Psoas muscle (tissue), 7 donors: ENCODE measurements at regions not wholly inside any gene's neighbourhood (a gene's known extent, or its start where the extent isn't known, plus 50 kb on each side); places are given as distances from the start of the nearest gene placed in this dataset.

ENCODE experiments used
- ATAC-seq, 4 donors: fragments of 200-7000 bp; cut with Tn5 transposase; one replicate each; pipeline ENCODE4 v1.9.1; 2020; ENCODE audit warnings: moderate library complexity in 3 of 4, mild to moderate bottlenecking in 2 of 4
- DNase-seq, 2 donors: peaks; one replicate each; pipeline ENCODE4 v3.0.0-alpha.2; 2020
- H3K27ac ChIP-seq: fragments of 200-600 bp; one replicate; pipeline ENCODE4 v1.8.0; 2022
- H3K27me3 ChIP-seq, 3 donors: fragments of 200-600 bp in 1 of 3; one replicate each; pipeline versions ENCODE4 v1.6.1 to v1.8.0; 2013 to 2022; ENCODE audit warnings: low read length in 2 of 3, mild to moderate bottlenecking in 2 of 3, moderate library complexity in 1 of 3; ENCODE audit not compliant: insufficient read depth in 3 of 3
- H3K36me3 ChIP-seq, 2 donors: fragments of 200-600 bp in 1 of 2; one replicate each; pipeline versions ENCODE4 v1.6.1 to v1.8.0; 2013 to 2022; ENCODE audit warnings: low read depth in 1 of 2, mild to moderate bottlenecking in 1 of 2, moderate library complexity in 1 of 2; ENCODE audit not compliant: insufficient read depth in 1 of 2
- H3K4me1 ChIP-seq: fragments of 200-600 bp; one replicate; pipeline ENCODE4 v1.8.0; 2022
- H3K4me3 ChIP-seq: fragments of 200-600 bp; one replicate; pipeline ENCODE4 v1.8.0; 2022; ENCODE audit warnings: mild to moderate bottlenecking
- H3K9me3 ChIP-seq: fragments of 200-600 bp; one replicate; pipeline ENCODE4 v1.8.0; 2022
- CTCF ChIP-seq: fragments of 200-600 bp; IDR thresholded peaks from one replicate; pipeline ENCODE4 v1.8.0; 2022; ENCODE audit warnings: antibody characterized with exemption
- WGBS, 3 donors: extraction: QIAGEN DNeasy Blood & Tissue Kit; methylation state at CpG; one replicate each; pipeline versions ENCODE4 v1.1.6 to v1.1.7; 2013; 5-methylcytosine and 5-hydroxymethylcytosine counted together
- intact Hi-C, 2 donors: fragments of 100-400 bp; cut with DNase I; formaldehyde crosslinking; loops; one replicate each; pipeline versions ENCODE4 v1.11.0 to v1.14.2; 2022
- donor health status: healthy with polysubstance abuse.
- donor health status: DM: no; HTN: no; CAD: no; lungs with moderate emphysema.
- donor health status: Bipolar disorder and iron deficiency.
- donor health status: healthy.
- donor health status: DM: yes; HTN: yes; CAD: no.
- donor health status: DM: no; HTN: no; CAD: no.
- donor health status: DM: yes; HTN: yes; CAD: no.

GRCh38 chr12:65630555-65630954, 193.7 kb upstream of the HMGA2 start:
- H3K4me1 ChIP-seq: no peaks in the 10 kb centered on the region
- peaks cover 0 to 5% (median 0%) of the 10 kb centered on the region in 3 donors for H3K27me3 ChIP-seq
- TF ChIP-seq CTCF: no peak
- no peak overlapping the region for H3K27ac ChIP-seq
- H3K4me3 ChIP-seq: no peak overlapping the region
- ATAC-seq (no peak), DNase-seq (no peak)
- no peaks in the 10 kb centered on the region for H3K36me3 ChIP-seq
- intact Hi-C loops: no loop called here
- WGBS, 3 donors: 79 to 83% (median 80%) methylated on average over 3 of the region's 3 CpGs
- no peaks in the 10 kb centered on the region for H3K9me3 ChIP-seq

GRCh38 chr12:65631621-65632111, 192.6 kb upstream of the HMGA2 start:
- intact Hi-C loops: no loop called here
- 22 to 40% (median 29%) methylated on average over 8 of the region's 8 CpGs for WGBS, 3 donors
- Histone ChIP-seq H3K27me3 (peaks cover 0 to 5% (median 0%) of the 10 kb centered on the region in 3 donors), H3K27ac (no peak overlapping the region), H3K36me3 (no peaks in the 10 kb centered on the region), H3K4me1 (no peaks in the 10 kb centered on the region), H3K4me3 (no peak overlapping the region), H3K9me3 (no peaks in the 10 kb centered on the region)
- DNase-seq (no peak), ATAC-seq (peak; percentile 43 to 67 (median 64))
- no peak for TF ChIP-seq CTCF

GRCh38 chr12:65632131-65632855, 192.0 kb upstream of the HMGA2 start:
- ATAC-seq (peak in 1 of 4 donors; percentile 42), DNase-seq (no peak)
- H3K9me3 ChIP-seq: no peaks in the 10 kb centered on the region
- H3K4me3 ChIP-seq: no peak overlapping the region
- no peaks in the 10 kb centered on the region for H3K36me3 ChIP-seq
- intact Hi-C loops: no loop called here
- no peak overlapping the region for H3K27ac ChIP-seq
- no peaks in the 10 kb centered on the region for H3K4me1 ChIP-seq
- TF ChIP-seq CTCF: no peak
- WGBS, 3 donors: 19 to 44% (median 25%) methylated on average over 5 of the region's 5 CpGs
- peaks cover 0 to 5% (median 0%) of the 10 kb centered on the region in 3 donors for H3K27me3 ChIP-seq

GRCh38 chr12:65634061-65634460, 190.2 kb upstream of the HMGA2 start:
- ATAC-seq (no peak), DNase-seq (no peak)
- H3K9me3 ChIP-seq: no peaks in the 10 kb centered on the region
- intact Hi-C loops: no loop called here
- no peak overlapping the region for H3K4me3 ChIP-seq
- no peaks in the 10 kb centered on the region for H3K36me3 ChIP-seq
- peaks cover 0 to 5% (median 0%) of the 10 kb centered on the region in 3 donors for H3K27me3 ChIP-seq
- no peak overlapping the region for H3K27ac ChIP-seq
- TF ChIP-seq CTCF: no peak
- H3K4me1 ChIP-seq: no peaks in the 10 kb centered on the region
- 86 to 88% (median 88%) methylated on average over 3 of the region's 3 CpGs for WGBS, 3 donors
